PC-9 (cell line): ENCODE measurements at regions not wholly inside any gene's neighbourhood (a gene's known extent, or its start where the extent isn't known, plus 50 kb on each side); places are given as distances from the start of the nearest gene placed in this dataset.

Experiments used
- BruUV-seq: library from RNA; stranded (reverse); fragments of 400-500 nt; replicated peaks from 2 replicates; lab custom pipeline; 2021; lab: Mats Ljungman, UMichigan
- CTCF ChIA-PET: fragments of 300-600 bp; sonication (Branson Sonifier 250); formaldehyde crosslinking; loops from one replicate; lab custom pipeline; 2022; ENCODE audit warnings: antibody characterized with exemption; lab: Charles Lee
- POLR2A ChIA-PET: fragments of 300-600 bp; sonication (Branson Sonifier 250); formaldehyde crosslinking; loops from one replicate; lab custom pipeline; 2022; ENCODE audit warnings: antibody characterized with exemption; ENCODE audit not compliant: unreplicated experiment; lab: Charles Lee
- DNase-seq, 2 experiments: peaks; one replicate each; pipeline versions ENCODE4 v3.0.0 to v3.0.0-alpha.2; 2015 to 2022; ENCODE audit warnings: mixed read lengths in 1 of 2
- H2AFZ ChIP-seq: fragments of 200-600 bp; sonication (generic); 2 replicates; pipeline ENCODE4 v1.8.1; 2017; ENCODE audit warnings: antibody characterized with exemption
- H3F3A ChIP-seq: fragments of 200-600 bp; sonication (generic); 2 replicates; pipeline ENCODE4 v1.8.1; 2017; ENCODE audit warnings: antibody characterized with exemption, mild to moderate bottlenecking, low read depth; ENCODE audit not compliant: insufficient read depth
- H3K27ac ChIP-seq: fragments of 200-600 bp; sonication (generic); 2 replicates; pipeline ENCODE4 v1.6.1; 2016; ENCODE audit warnings: mixed run types
- H3K27me3 ChIP-seq: fragments of 200-600 bp; sonication (generic); 2 replicates; pipeline ENCODE4 v1.6.1; 2016; ENCODE audit warnings: low read depth, mixed run types; ENCODE audit not compliant: insufficient read depth
- H3K36me3 ChIP-seq: fragments of 200-600 bp; sonication (generic); 2 replicates; pipeline ENCODE4 v1.6.1; 2016; ENCODE audit warnings: low read depth, mixed run types
- H3K4me1 ChIP-seq: fragments of 200-600 bp; sonication (generic); replicated peaks from 2 replicates; pipeline ENCODE4 v1.6.1; 2016; ENCODE audit warnings: mixed run types; ENCODE audit not compliant: insufficient read depth
- H3K4me2 ChIP-seq: fragments of 200-600 bp; sonication (generic); 2 replicates; pipeline ENCODE4 v1.6.1; 2017; ENCODE audit warnings: mixed run types
- H3K4me3 ChIP-seq: fragments of 200-600 bp; sonication (generic); 2 replicates; pipeline ENCODE4 v1.6.1; 2016; ENCODE audit warnings: mixed run types
- H3K79me2 ChIP-seq: fragments of 200-600 bp; sonication (generic); 2 replicates; pipeline ENCODE4 v1.6.1; 2017; ENCODE audit warnings: low read depth, mixed run types
- H3K9me2 ChIP-seq: fragments of 200-600 bp; sonication (generic); 2 replicates; pipeline ENCODE4 v1.8.1; 2017; ENCODE audit warnings: mild to moderate bottlenecking; ENCODE audit not compliant: insufficient read depth
- H3K9me3 ChIP-seq: fragments of 200-600 bp; sonication (generic); 2 replicates; pipeline ENCODE4 v1.8.1; 2016; ENCODE audit warnings: low read depth; ENCODE audit not compliant: insufficient read depth
- H4K20me1 ChIP-seq: fragments of 200-600 bp; sonication (generic); 2 replicates; pipeline ENCODE4 v1.8.1; 2017; ENCODE audit not compliant: insufficient read depth
- EZH2 ChIP-seq: fragments of 200-600 bp; sonication (generic); IDR thresholded peaks from 2 replicates; pipeline ENCODE4 v1.8.0; 2017; ENCODE audit warnings: antibody characterized with exemption, low read depth
- intact Hi-C: fragments of 100-400 bp; cut with micrococcal nuclease; formaldehyde crosslinking; loops from one replicate; pipeline ENCODE4 v1.10.0; 2022; ENCODE audit not compliant: unreplicated experiment
- TF ChIP-seq, protein P1 (sequence below): fragments of 200-600 bp; sonication (generic); conservative IDR thresholded peaks from 2 replicates; pipeline ENCODE4 v1.6.1; 2017; ENCODE audit warnings: mixed run types, antibody characterized with exemption, mild to moderate bottlenecking, moderate library complexity

DNA sequence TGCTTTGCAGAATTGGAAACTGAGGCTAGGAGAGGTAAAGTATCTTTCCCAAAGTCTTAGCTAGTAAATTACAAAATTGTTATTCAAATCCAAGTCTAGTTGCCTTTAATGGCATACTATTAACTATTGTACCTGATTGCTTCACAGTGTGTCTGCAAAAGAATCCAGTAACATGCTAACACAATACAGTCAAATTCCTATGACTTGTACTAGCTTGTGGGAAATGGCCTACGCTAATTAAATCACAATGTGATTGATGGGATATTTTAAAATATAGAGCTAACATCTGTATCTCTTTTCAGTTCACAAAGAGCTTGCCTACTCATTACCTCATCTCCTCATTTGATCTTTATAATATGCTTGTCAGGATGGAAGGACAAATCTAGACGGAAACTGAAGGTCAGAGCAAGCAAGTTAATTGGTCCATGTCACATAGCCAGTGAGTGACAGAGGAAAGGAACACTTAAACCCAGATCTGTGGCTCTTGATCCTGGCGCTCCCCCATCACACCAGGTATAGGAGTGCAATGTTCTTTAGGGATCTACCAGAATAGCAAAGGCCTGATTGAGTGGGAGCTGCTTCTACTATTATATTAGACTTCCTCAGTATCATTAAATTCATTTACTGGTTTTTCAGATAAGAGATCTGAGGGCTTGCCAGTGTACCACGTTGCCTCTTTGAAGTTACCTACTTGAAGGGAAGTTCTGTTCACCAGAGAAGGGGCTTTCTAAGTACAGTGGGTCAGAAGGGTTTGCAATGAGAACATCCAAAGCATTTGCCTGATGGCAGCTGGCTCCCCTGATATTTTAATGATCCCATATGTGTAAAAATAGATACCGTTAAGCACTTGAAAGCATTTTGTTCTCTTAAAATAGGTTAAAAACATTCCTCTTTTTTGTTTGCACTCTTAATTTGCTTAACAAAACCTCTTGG, 213.6 kb upstream of the SESN3 start:
- BruUV-seq, result no TSS peak
- ChIA-PET CTCF (no interaction called here), POLR2A (interaction anchor here (0.6 kb wide), 1 partner anchor 19 kb away, joined by 4 read pairs; no protein-coding TSS in a partner anchor)
- H4K20me1 ChIP-seq, result no peaks in the 10 kb centered on the region
- no peak overlapping the region for H3K27ac ChIP-seq
- no peak overlapping the region for H3K4me3 ChIP-seq
- no peak for DNase-seq
- TF ChIP-seq, protein P1, sequence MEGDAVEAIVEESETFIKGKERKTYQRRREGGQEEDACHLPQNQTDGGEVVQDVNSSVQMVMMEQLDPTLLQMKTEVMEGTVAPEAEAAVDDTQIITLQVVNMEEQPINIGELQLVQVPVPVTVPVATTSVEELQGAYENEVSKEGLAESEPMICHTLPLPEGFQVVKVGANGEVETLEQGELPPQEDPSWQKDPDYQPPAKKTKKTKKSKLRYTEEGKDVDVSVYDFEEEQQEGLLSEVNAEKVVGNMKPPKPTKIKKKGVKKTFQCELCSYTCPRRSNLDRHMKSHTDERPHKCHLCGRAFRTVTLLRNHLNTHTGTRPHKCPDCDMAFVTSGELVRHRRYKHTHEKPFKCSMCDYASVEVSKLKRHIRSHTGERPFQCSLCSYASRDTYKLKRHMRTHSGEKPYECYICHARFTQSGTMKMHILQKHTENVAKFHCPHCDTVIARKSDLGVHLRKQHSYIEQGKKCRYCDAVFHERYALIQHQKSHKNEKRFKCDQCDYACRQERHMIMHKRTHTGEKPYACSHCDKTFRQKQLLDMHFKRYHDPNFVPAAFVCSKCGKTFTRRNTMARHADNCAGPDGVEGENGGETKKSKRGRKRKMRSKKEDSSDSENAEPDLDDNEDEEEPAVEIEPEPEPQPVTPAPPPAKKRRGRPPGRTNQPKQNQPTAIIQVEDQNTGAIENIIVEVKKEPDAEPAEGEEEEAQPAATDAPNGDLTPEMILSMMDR, result no peak
- TF ChIP-seq EZH2, result no peak
- H3K4me1 ChIP-seq, result no peaks in the 10 kb centered on the region
- no peak overlapping the region for H2AFZ ChIP-seq
- no peaks in the 10 kb centered on the region for H3K79me2 ChIP-seq
- H3K4me2 ChIP-seq, result no peak overlapping the region
- H3K9me3 ChIP-seq, result no peaks in the 10 kb centered on the region
- H3K36me3 ChIP-seq, result no peaks in the 10 kb centered on the region
- no peaks in the 10 kb centered on the region for H3K9me2 ChIP-seq
- no peaks in the 10 kb centered on the region; the same call in 1 of the 2 replicates for H3K27me3 ChIP-seq
- no peaks in the 10 kb centered on the region for H3F3A ChIP-seq
- intact Hi-C loops, result no loop called here

DNA sequence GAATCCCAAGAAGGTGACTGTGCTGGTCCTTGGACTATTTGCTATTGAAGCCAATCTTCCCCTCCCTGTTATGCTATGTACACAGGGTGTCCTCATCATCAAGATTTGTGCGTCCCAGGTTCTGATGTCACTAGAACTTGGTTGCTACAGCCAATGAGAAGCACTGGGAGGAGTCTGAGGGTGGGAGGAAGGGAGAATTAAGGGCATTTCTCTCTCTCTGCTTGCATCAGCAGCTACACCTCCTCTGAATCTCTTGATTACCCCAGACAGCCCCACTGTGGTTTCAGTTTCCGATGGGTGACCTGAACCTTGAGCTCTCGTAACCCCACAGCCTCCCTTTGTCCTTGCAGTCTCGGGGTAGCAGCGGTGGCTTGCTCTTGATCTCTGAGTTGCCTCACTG, 212.4 kb upstream of the SESN3 start:
- no peak overlapping the region for H3K4me3 ChIP-seq
- CTCF ChIA-PET, result no interaction called here
- H4K20me1 ChIP-seq, result no peaks in the 10 kb centered on the region
- H2AFZ ChIP-seq, result no peak overlapping the region
- H3K9me2 ChIP-seq, result no peaks in the 10 kb centered on the region
- H3K27me3 ChIP-seq, result no peaks in the 10 kb centered on the region; the same call in 1 of the 2 replicates
- H3K9me3 ChIP-seq, result no peaks in the 10 kb centered on the region
- H3K27ac ChIP-seq, result no peak overlapping the region
- POLR2A ChIA-PET, result interaction anchor here (0.6 kb wide), 1 partner anchor 20 kb away, joined by 4 read pairs; no protein-coding TSS in a partner anchor
- no peaks in the 10 kb centered on the region for H3K36me3 ChIP-seq
- DNase-seq, result no peak
- H3K4me2 ChIP-seq, result no peak overlapping the region
- BruUV-seq, result no TSS peak
- intact Hi-C loops, result no loop called here
- TF ChIP-seq, protein P1, result no peak
- TF ChIP-seq EZH2, result no peak
- H3K4me1 ChIP-seq, result no peaks in the 10 kb centered on the region
- H3K79me2 ChIP-seq, result no peaks in the 10 kb centered on the region
- H3F3A ChIP-seq, result no peaks in the 10 kb centered on the region

DNA sequence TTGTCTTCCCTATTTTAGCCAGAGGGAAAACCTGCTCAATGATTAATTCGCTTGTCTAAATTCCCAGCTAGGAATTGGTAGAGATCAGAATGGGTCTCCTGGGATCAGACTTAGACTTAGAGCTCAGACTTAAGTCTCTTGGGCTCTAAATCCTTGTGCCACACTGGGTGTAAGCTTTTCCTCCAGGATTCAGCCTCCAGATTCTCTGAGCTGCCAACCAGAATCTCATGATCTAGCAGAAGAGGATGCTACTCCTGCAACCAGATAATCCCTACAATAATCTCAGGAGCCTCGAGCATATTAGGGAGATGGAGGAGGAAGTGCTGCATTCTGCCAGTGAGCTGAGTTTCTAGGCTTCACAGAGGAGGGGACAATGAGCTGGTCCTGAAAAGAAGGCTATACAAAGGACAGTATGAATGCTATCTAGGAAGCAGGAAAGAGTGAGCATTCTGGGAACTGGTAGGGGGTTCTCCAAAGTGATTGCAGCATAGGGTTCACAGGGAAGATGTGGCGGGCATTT, 211.6 kb upstream of the SESN3 start:
- no peaks in the 10 kb centered on the region for H3K79me2 ChIP-seq

More for the DNA sequence above, 211.6 kb upstream of the SESN3 start:
- Histone ChIP-seq H2AFZ (no peak overlapping the region), H3K9me2 (no peaks in the 10 kb centered on the region), H3K9me3 (no peaks in the 10 kb centered on the region), H3K4me2 (no peak overlapping the region), H3K4me1 (no peaks in the 10 kb centered on the region), H4K20me1 (no peaks in the 10 kb centered on the region), H3K4me3 (no peak overlapping the region), H3K36me3 (no peaks in the 10 kb centered on the region), H3K27me3 (no peaks in the 10 kb centered on the region; the same call in 1 of the 2 replicates), H3F3A (no peaks in the 10 kb centered on the region), H3K27ac (no peak overlapping the region)
- TF ChIP-seq EZH2, result no peak
- TF ChIP-seq, protein P1, result no peak
- BruUV-seq, result no TSS peak
- no peak for DNase-seq
- POLR2A ChIA-PET, result no interaction called here
- CTCF ChIA-PET, result no interaction called here
- intact Hi-C loops, result no loop called here
